Trophoblast cell (in vitro differentiated cells and primary cell): ENCODE measurements at regions not wholly inside any gene's neighbourhood (a gene's known extent, or its start where the extent isn't known, plus 50 kb on each side); places are given as distances from the start of the nearest gene placed in this dataset.

Experiments used
- DNase-seq, 2 donors: peaks; one replicate each; pipeline ENCODE4 v3.0.0-alpha.2; 2016
- H2AFZ ChIP-seq: 2 replicates; pipeline ENCODE4 v1.6.1; 2013; ENCODE audit warnings: low read length, moderate library complexity, mild to moderate bottlenecking; ENCODE audit not compliant: insufficient read depth, poor library complexity
- H2AK5ac ChIP-seq: 2 replicates; pipeline ENCODE4 v1.6.1; 2013; ENCODE audit warnings: mild to moderate bottlenecking, low read length
- H2BK120ac ChIP-seq: 2 replicates; pipeline ENCODE4 v1.6.1; 2013; ENCODE audit warnings: low read length, mild to moderate bottlenecking, moderate library complexity; ENCODE audit not compliant: insufficient read depth, poor library complexity
- H2BK12ac ChIP-seq: 2 replicates; pipeline ENCODE4 v1.6.1; 2013; ENCODE audit warnings: mild to moderate bottlenecking, low read length, moderate library complexity
- H2BK5ac ChIP-seq: 2 replicates; pipeline ENCODE4 v1.6.1; 2013; ENCODE audit warnings: low read length, low read depth, moderate library complexity, mild to moderate bottlenecking; ENCODE audit not compliant: poor library complexity
- H3K14ac ChIP-seq: 2 replicates; pipeline ENCODE4 v1.6.1; 2013; ENCODE audit warnings: mild to moderate bottlenecking, low read length
- H3K18ac ChIP-seq: 2 replicates; pipeline ENCODE4 v1.6.1; 2013; ENCODE audit warnings: mild to moderate bottlenecking, low read length
- H3K23ac ChIP-seq: 2 replicates; pipeline ENCODE4 v1.6.1; 2013; ENCODE audit warnings: low read length
- H3K27ac ChIP-seq: 2 replicates; pipeline ENCODE4 v1.5.1; 2013; ENCODE audit warnings: low read depth, mild to moderate bottlenecking, inconsistent platforms, low read length, moderate library complexity
- H3K27me3 ChIP-seq: 2 replicates; pipeline ENCODE4 v1.6.1; 2013; ENCODE audit warnings: inconsistent platforms, mild to moderate bottlenecking, low read length, moderate library complexity; ENCODE audit not compliant: insufficient read depth
- H3K36me3 ChIP-seq, 2 experiments: 1 replicate in 1 of 2; 2 replicates in 1 of 2; pipeline ENCODE4 v1.6.1; 2013; ENCODE audit warnings: low read length in 2 of 2, mild to moderate bottlenecking in 2 of 2, moderate library complexity in 1 of 2; ENCODE audit not compliant: insufficient read depth in 2 of 2, control insufficient read depth in 1 of 2
- H3K4ac ChIP-seq: 2 replicates; pipeline ENCODE4 v1.6.1; 2013; ENCODE audit warnings: low read depth, mild to moderate bottlenecking, low read length, moderate library complexity
- H3K4me1 ChIP-seq, 2 experiments: 1 replicate in 1 of 2; 2 replicates in 1 of 2; pipeline ENCODE4 v1.6.1; 2013; ENCODE audit warnings: low read length in 2 of 2, mild to moderate bottlenecking in 2 of 2, moderate library complexity in 1 of 2; ENCODE audit not compliant: insufficient read depth in 2 of 2, control insufficient read depth in 1 of 2
- H3K4me2 ChIP-seq: 2 replicates; pipeline ENCODE4 v1.6.1; 2013; ENCODE audit warnings: inconsistent platforms, mild to moderate bottlenecking, low read length, moderate library complexity
- H3K4me3 ChIP-seq: 2 replicates; pipeline ENCODE4 v1.5.1; 2013; ENCODE audit warnings: mild to moderate bottlenecking, low read depth, low read length, inconsistent platforms
- H3K79me1 ChIP-seq: one replicate; pipeline ENCODE4 v1.6.1; 2013; ENCODE audit warnings: low read length
- H3K79me2 ChIP-seq: 2 replicates; pipeline ENCODE4 v1.6.1; 2013; ENCODE audit warnings: low read length, mild to moderate bottlenecking; ENCODE audit not compliant: control insufficient read depth, insufficient read depth, poor library complexity
- H3K9ac ChIP-seq: 2 replicates; pipeline ENCODE4 v1.6.1; 2013; ENCODE audit warnings: mild to moderate bottlenecking, low read length
- H3K9me3 ChIP-seq: 2 replicates; pipeline ENCODE4 v1.6.1; 2013; ENCODE audit warnings: low read depth, mild to moderate bottlenecking, control low read depth, inconsistent platforms, low read length; ENCODE audit not compliant: insufficient read depth
- H4K12ac ChIP-seq: 2 replicates; pipeline ENCODE4 v1.6.1; 2013; ENCODE audit warnings: low read depth, mild to moderate bottlenecking, low read length, moderate library complexity
- H4K8ac ChIP-seq: 2 replicates; pipeline ENCODE4 v1.6.1; 2013; ENCODE audit warnings: low read depth, mild to moderate bottlenecking, low read length, moderate library complexity
- H4K91ac ChIP-seq: one replicate; pipeline ENCODE4 v1.6.1; 2013; ENCODE audit warnings: low read depth, mild to moderate bottlenecking, low read length, moderate library complexity
- WGBS: extraction: QIAGEN DNeasy Blood & Tissue Kit; methylation state at CpG from one replicate; pipeline ENCODE4 v1.1.7; 2013; ENCODE audit warnings: missing lambda C conversion rate; ENCODE audit not compliant: insufficient read length, insufficient coverage; ENCODE audit errors: extremely low coverage; 5-methylcytosine and 5-hydroxymethylcytosine counted together

- H2AK5ac ChIP-seq: no peak overlapping the region
- H3K4ac ChIP-seq: no peak overlapping the region
- no peaks in the 10 kb centered on the region for H3K9me3 ChIP-seq
- H3K79me2 ChIP-seq: no peaks in the 10 kb centered on the region
- H2BK5ac ChIP-seq: no peak overlapping the region
- no peak overlapping the region for H3K4me2 ChIP-seq
- no peak overlapping the region for H3K9ac ChIP-seq
- H3K18ac ChIP-seq: no peak overlapping the region
- H4K12ac ChIP-seq: no peak overlapping the region
- H3K36me3 ChIP-seq: no peaks in the 10 kb centered on the region
- no peak overlapping the region for H2BK120ac ChIP-seq
- no peaks in the 10 kb centered on the region for H3K27me3 ChIP-seq
- no CpG with 5 or more reads among the region's 3 CpGs for WGBS
- DNase-seq: no peak
- no peaks in the 10 kb centered on the region for H3K79me1 ChIP-seq
- no peak overlapping the region for H2BK12ac ChIP-seq
- no peak overlapping the region for H4K8ac ChIP-seq
- no peak overlapping the region for H3K27ac ChIP-seq
- H2AFZ ChIP-seq: no peak overlapping the region
- no peak overlapping the region for H3K23ac ChIP-seq
- H3K4me3 ChIP-seq: no peak overlapping the region
- H3K14ac ChIP-seq: no peak overlapping the region
- H3K4me1 ChIP-seq: no peaks in the 10 kb centered on the region
- H4K91ac ChIP-seq: no peak overlapping the region
Measured at GRCh38 chr18:41119031-41119430, 836.0 kb upstream of the PIK3C3 start.

GRCh38 chr18:41113885-41114482 is 841.0 kb upstream of the PIK3C3 start:
- H2AFZ ChIP-seq: no peak overlapping the region
- no peak overlapping the region for H4K8ac ChIP-seq
- no peak overlapping the region for H4K12ac ChIP-seq
- no peak overlapping the region for H3K4me2 ChIP-seq
- H3K23ac ChIP-seq: no peak overlapping the region
- H3K14ac ChIP-seq: no peak overlapping the region
- no peak for DNase-seq
- no peak overlapping the region for H2BK12ac ChIP-seq
- no peak overlapping the region for H3K18ac ChIP-seq
- H3K4ac ChIP-seq: no peak overlapping the region
- H3K27me3 ChIP-seq: no peaks in the 10 kb centered on the region
- WGBS: no CpG with 5 or more reads among the region's 2 CpGs
- H2BK5ac ChIP-seq: no peak overlapping the region
- no peak overlapping the region for H3K27ac ChIP-seq
- no peak overlapping the region for H3K9ac ChIP-seq
- no peak overlapping the region for H4K91ac ChIP-seq
- no peak overlapping the region for H2BK120ac ChIP-seq
- no peaks in the 10 kb centered on the region for H3K4me1 ChIP-seq
- no peak overlapping the region for H2AK5ac ChIP-seq
- H3K79me2 ChIP-seq: no peaks in the 10 kb centered on the region
- H3K36me3 ChIP-seq: no peaks in the 10 kb centered on the region
- H3K4me3 ChIP-seq: no peak overlapping the region
- no peaks in the 10 kb centered on the region for H3K79me1 ChIP-seq
- no peaks in the 10 kb centered on the region for H3K9me3 ChIP-seq

GRCh38 chr18:41099451-41099850 is 855.6 kb upstream of the PIK3C3 start:
- Histone ChIP-seq H3K14ac (no peak overlapping the region), H2BK120ac (no peak overlapping the region), H4K12ac (no peak overlapping the region), H3K18ac (no peak overlapping the region), H3K27me3 (no peaks in the 10 kb centered on the region), H3K9ac (no peak overlapping the region), H3K79me2 (no peaks in the 10 kb centered on the region), H3K79me1 (no peaks in the 10 kb centered on the region), H3K36me3 (no peaks in the 10 kb centered on the region), H2AK5ac (no peak overlapping the region), H3K9me3 (no peaks in the 10 kb centered on the region), H2BK5ac (no peak overlapping the region), H2AFZ (no peak overlapping the region), H3K27ac (no peak overlapping the region), H3K23ac (no peak overlapping the region), H2BK12ac (no peak overlapping the region), H3K4ac (no peak overlapping the region), H4K91ac (no peak overlapping the region), H3K4me2 (no peak overlapping the region), H3K4me3 (no peak overlapping the region), H4K8ac (no peak overlapping the region), H3K4me1 (no peaks in the 10 kb centered on the region)
- no peak for DNase-seq

- no peak overlapping the region for H3K9ac ChIP-seq
- H3K27ac ChIP-seq: no peak overlapping the region
- no peaks in the 10 kb centered on the region for H3K9me3 ChIP-seq
- no peak overlapping the region for H3K14ac ChIP-seq
- no CpG with 5 or more reads among the region's 5 CpGs for WGBS
- H3K4me3 ChIP-seq: no peak overlapping the region
- H4K91ac ChIP-seq: no peak overlapping the region
- no peak overlapping the region for H3K4me2 ChIP-seq
- H3K27me3 ChIP-seq: no peaks in the 10 kb centered on the region
- H4K8ac ChIP-seq: no peak overlapping the region
- H3K36me3 ChIP-seq: no peaks in the 10 kb centered on the region
- no peak overlapping the region for H3K18ac ChIP-seq
- DNase-seq: peak in 1 of 2 donors; percentile 10
- H2AK5ac ChIP-seq: no peak overlapping the region
- no peak overlapping the region for H2BK12ac ChIP-seq
- no peak overlapping the region for H4K12ac ChIP-seq
- no peak overlapping the region for H3K4ac ChIP-seq
- no peak overlapping the region for H2BK5ac ChIP-seq
- H3K79me2 ChIP-seq: no peaks in the 10 kb centered on the region
- H2BK120ac ChIP-seq: no peak overlapping the region
- no peak overlapping the region for H2AFZ ChIP-seq
- no peaks in the 10 kb centered on the region for H3K4me1 ChIP-seq
- H3K23ac ChIP-seq: no peak overlapping the region
- no peaks in the 10 kb centered on the region for H3K79me1 ChIP-seq
Measured at GRCh38 chr18:41096504-41096903, 858.5 kb upstream of the PIK3C3 start.
